Caco-2 (cell line): ENCODE measurements at regions not wholly inside any gene's neighbourhood (a gene's known extent, or its start where the extent isn't known, plus 50 kb on each side); places are given as distances from the start of the nearest gene placed in this dataset.
"Not testable (repeated sequence)": the region's sequence is repeated elsewhere in the genome, so short reads cannot be mapped to it uniquely, and the experiment has no call there.

Experiments
- BruUV-seq: library from RNA; stranded (reverse); fragments of 400-500 nt; replicated peaks from 2 replicates; lab custom pipeline; 2021; lab: Mats Ljungman, UMichigan
- CTCF ChIA-PET: fragments of 300-600 bp; sonication (Branson Sonifier 250); formaldehyde crosslinking; loops from one replicate; lab custom pipeline; 2022; ENCODE audit warnings: antibody characterized with exemption; lab: Charles Lee
- POLR2A ChIA-PET: fragments of 300-600 bp; sonication (Branson Sonifier 250); formaldehyde crosslinking; loops from one replicate; lab custom pipeline; 2022; ENCODE audit warnings: antibody characterized with exemption; lab: Charles Lee
- DNase-seq, 2 experiments: peaks; one replicate each; pipeline versions ENCODE4 v3.0.0 to v3.0.0-alpha.2; 2020 to 2022
- H3K27me3 ChIP-seq: replicated peaks from 2 replicates; pipeline ENCODE4 v1.6.0; 2011; ENCODE audit warnings: low read length; ENCODE audit not compliant: control insufficient read depth, insufficient read depth
- H3K36me3 ChIP-seq: 2 replicates; pipeline ENCODE4 v1.5.1; 2011; ENCODE audit warnings: low read length; ENCODE audit not compliant: control insufficient read depth, insufficient read depth
- H3K4me1 ChIP-seq: fragments of 250-450 bp; sonication (Bioruptor Pico); 2 replicates; pipeline ENCODE4 v1.5.1; 2020; ENCODE audit warnings: mild to moderate bottlenecking
- H3K4me3 ChIP-seq: 2 replicates; pipeline ENCODE4 v1.5.1; 2011; ENCODE audit warnings: low read depth, mild to moderate bottlenecking, control low read depth, low read length
- H3K9me3 ChIP-seq: fragments of 250-450 bp; sonication (Bioruptor Pico); 2 replicates; pipeline ENCODE4 v1.5.1; 2020; ENCODE audit warnings: mild to moderate bottlenecking, moderate library complexity
- H3K27ac Mint-ChIP-seq: one replicate; pipeline ENCODE4 v1.8.0; 2022; ENCODE audit warnings: mixed read lengths; ENCODE audit not compliant: unreplicated experiment
- H3K27me3 Mint-ChIP-seq: one replicate; pipeline ENCODE4 v1.8.0; 2022; ENCODE audit warnings: mixed read lengths; ENCODE audit not compliant: insufficient read depth, unreplicated experiment
- H3K36me3 Mint-ChIP-seq: one replicate; pipeline ENCODE4 v1.8.0; 2022; ENCODE audit warnings: mild to moderate bottlenecking, mixed read lengths; ENCODE audit not compliant: insufficient read depth, unreplicated experiment
- H3K4me1 Mint-ChIP-seq: one replicate; pipeline ENCODE4 v1.8.0; 2022; ENCODE audit warnings: low read depth, mixed read lengths; ENCODE audit not compliant: unreplicated experiment
- H3K4me3 Mint-ChIP-seq: one replicate; pipeline ENCODE4 v1.8.0; 2022; ENCODE audit warnings: mild to moderate bottlenecking, moderate library complexity, mixed read lengths; ENCODE audit not compliant: unreplicated experiment
- H3K9me3 Mint-ChIP-seq: one replicate; pipeline ENCODE4 v1.8.0; 2022; ENCODE audit warnings: mixed read lengths; ENCODE audit not compliant: unreplicated experiment
- CTCF ChIP-seq, 2 experiments: fragments of 200-600 bp in 1 of 2; IDR thresholded peaks; 1 replicate in 1 of 2; 2 replicates in 1 of 2; pipeline versions ENCODE4 v1.5.1 to v1.8.0; 2011 to 2022; ENCODE audit warnings: antibody characterized with exemption in 1 of 2, control low read depth in 1 of 2, inconsistent platforms in 1 of 2, low read depth in 1 of 2, low read length in 1 of 2, mild to moderate bottlenecking in 1 of 2, moderate library complexity in 1 of 2; ENCODE audit not compliant: insufficient read depth in 1 of 2, severe bottlenecking in 1 of 2, unreplicated experiment in 1 of 2
- intact Hi-C: fragments of 100-400 bp; cut with micrococcal nuclease; formaldehyde crosslinking; loops from one replicate; pipeline ENCODE4 v1.10.0; 2022; ENCODE audit not compliant: unreplicated experiment

- Mint-ChIP-seq H3K9me3 (no peaks in the 10 kb centered on the region), H3K4me1 (no peaks in the 10 kb centered on the region), H3K27me3 (peaks cover 4% of the 10 kb centered on the region), H3K4me3 (no peak overlapping the region), H3K27ac (no peak overlapping the region), H3K36me3 (no peaks in the 10 kb centered on the region)
- Histone ChIP-seq H3K4me1 (no peaks in the 10 kb centered on the region), H3K27me3 (no peaks in the 10 kb centered on the region), H3K9me3 (no peaks in the 10 kb centered on the region), H3K4me3 (no peak overlapping the region), H3K36me3 (no peaks in the 10 kb centered on the region)
- ChIA-PET CTCF (no interaction called here), POLR2A (no interaction called here)
- intact Hi-C loops, result no loop called here
- no peak for DNase-seq
- no TSS peak for BruUV-seq
- no peak for TF ChIP-seq CTCF (IDR thresholded peaks at IDR 0.05; ENCODE audit: insufficient read depth in 1 of 2, low read depth in 1 of 2, low read length in 1 of 2, severe bottlenecking in 1 of 2, unreplicated experiment in 1 of 2)
Measured at GRCh38 chr6:51120016-51120415, 301.3 kb downstream of the TFAP2B start.

- POLR2A ChIA-PET, intact Hi-C loops, H3K27me3 Mint-ChIP-seq, H3K9me3 ChIP-seq, H3K4me1 Mint-ChIP-seq, H3K36me3 ChIP-seq, H3K36me3 Mint-ChIP-seq, H3K4me3 ChIP-seq, CTCF ChIA-PET, H3K27me3 ChIP-seq, H3K4me3 Mint-ChIP-seq, H3K9me3 Mint-ChIP-seq, H3K27ac Mint-ChIP-seq, H3K4me1 ChIP-seq, DNase-seq, BruUV-seq: not testable (repeated sequence)
Measured at GRCh38 chr6:51121380-51121976, 302.8 kb downstream of the TFAP2B start.

- no peaks in the 10 kb centered on the region for H3K9me3 Mint-ChIP-seq
- H3K4me1 Mint-ChIP-seq, result no peaks in the 10 kb centered on the region
- intact Hi-C loops, result no loop called here
- Histone ChIP-seq H3K4me3 (no peak overlapping the region), H3K4me1 (no peaks in the 10 kb centered on the region), H3K27me3 (no peaks in the 10 kb centered on the region), H3K9me3 (no peaks in the 10 kb centered on the region), H3K36me3 (no peaks in the 10 kb centered on the region)
- H3K27me3 Mint-ChIP-seq, result peaks cover under 1% of the 10 kb centered on the region
- no peaks in the 10 kb centered on the region for H3K36me3 Mint-ChIP-seq
- no peak for TF ChIP-seq CTCF (IDR thresholded peaks at IDR 0.05; ENCODE audit: insufficient read depth in 1 of 2, low read depth in 1 of 2, low read length in 1 of 2, severe bottlenecking in 1 of 2, unreplicated experiment in 1 of 2)
- POLR2A ChIA-PET, result no interaction called here
- no peak for DNase-seq
- no peak overlapping the region for H3K27ac Mint-ChIP-seq
- no TSS peak for BruUV-seq
- CTCF ChIA-PET, result no interaction called here
- no peak overlapping the region for H3K4me3 Mint-ChIP-seq
Measured at GRCh38 chr6:51129043-51129442, 310.4 kb downstream of the TFAP2B start.

- no peaks in the 10 kb centered on the region for H3K9me3 Mint-ChIP-seq
- no peak for TF ChIP-seq CTCF (IDR thresholded peaks at IDR 0.05; ENCODE audit: insufficient read depth in 1 of 2, low read depth in 1 of 2, low read length in 1 of 2, severe bottlenecking in 1 of 2, unreplicated experiment in 1 of 2)
- ChIA-PET CTCF (no interaction called here), POLR2A (no interaction called here)
- no peak overlapping the region for H3K27ac Mint-ChIP-seq
- H3K4me3 Mint-ChIP-seq, result no peak overlapping the region
- no peak for DNase-seq
- no peaks in the 10 kb centered on the region for H3K9me3 ChIP-seq
- no peaks in the 10 kb centered on the region for H3K36me3 Mint-ChIP-seq
- no peaks in the 10 kb centered on the region for H3K27me3 ChIP-seq
- intact Hi-C loops, result no loop called here
- no peaks in the 10 kb centered on the region for H3K36me3 ChIP-seq
- no TSS peak for BruUV-seq
- no peak overlapping the region for H3K4me3 ChIP-seq
- H3K4me1 ChIP-seq, result no peaks in the 10 kb centered on the region
- peaks cover 3% of the 10 kb centered on the region for H3K27me3 Mint-ChIP-seq
- H3K4me1 Mint-ChIP-seq, result no peaks in the 10 kb centered on the region
Measured at GRCh38 chr6:51137777-51138176, 319.1 kb downstream of the TFAP2B start.
